ENCODE measurements at regions not wholly inside any gene's neighbourhood (a gene's known extent, or its start where the extent isn't known, plus 50 kb on each side); places are given as distances from the start of the nearest gene placed in this dataset.
"Not testable (repeated sequence)": the region's sequence is repeated elsewhere in the genome, so short reads cannot be mapped to it uniquely, and the experiment has no call there.

- no peak overlapping the region for H3K4me3 ChIP-seq (ENCODE audit: low read depth, low read length)
- no peak for DNase-seq (ENCODE audit: low read depth)
Measured at GRCh38 chr20:4449957-4450715, 201.0 kb upstream of the ADRA1D start.

- no peak overlapping the region for H3K4me3 ChIP-seq (ENCODE audit: low read depth, low read length)
- no peak for DNase-seq (ENCODE audit: low read depth)
Measured at GRCh38 chr20:4445784-4446183, 196.7 kb upstream of the ADRA1D start.

GRCh38 chr20:4445331-4445730 is 196.2 kb upstream of the ADRA1D start:
- DNase-seq (ENCODE audit: low read depth), result no peak
- no peak overlapping the region for H3K4me3 ChIP-seq (ENCODE audit: low read depth, low read length)

DNA sequence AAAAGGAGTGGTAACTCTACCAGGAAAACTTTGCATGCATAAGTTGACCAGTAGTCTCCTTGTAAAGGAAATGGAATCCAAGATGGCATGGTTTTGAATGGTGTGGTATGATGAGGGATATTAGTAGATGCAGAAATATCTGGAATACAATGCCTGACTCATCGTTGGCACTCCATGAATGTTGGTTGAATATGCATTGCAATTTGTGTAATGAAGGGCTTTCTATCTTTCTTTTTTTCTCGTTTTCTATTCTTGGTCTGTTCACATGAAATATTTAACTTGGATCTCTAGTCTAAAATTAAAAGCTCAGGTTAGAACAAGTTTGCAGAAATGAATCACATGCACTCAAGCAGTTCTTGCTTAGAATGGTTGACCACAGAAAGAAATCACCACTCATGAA is 195.3 kb upstream of the ADRA1D start:
- DNase-seq (ENCODE audit: low read depth), result no peak
- H3K4me3 ChIP-seq (ENCODE audit: low read depth, low read length), result no peak overlapping the region

- no peak for DNase-seq (ENCODE audit: low read depth)
- no peak overlapping the region for H3K4me3 ChIP-seq (ENCODE audit: low read depth, low read length)
Measured at GRCh38 chr20:4443016-4443415, 193.9 kb upstream of the ADRA1D start.

DNA sequence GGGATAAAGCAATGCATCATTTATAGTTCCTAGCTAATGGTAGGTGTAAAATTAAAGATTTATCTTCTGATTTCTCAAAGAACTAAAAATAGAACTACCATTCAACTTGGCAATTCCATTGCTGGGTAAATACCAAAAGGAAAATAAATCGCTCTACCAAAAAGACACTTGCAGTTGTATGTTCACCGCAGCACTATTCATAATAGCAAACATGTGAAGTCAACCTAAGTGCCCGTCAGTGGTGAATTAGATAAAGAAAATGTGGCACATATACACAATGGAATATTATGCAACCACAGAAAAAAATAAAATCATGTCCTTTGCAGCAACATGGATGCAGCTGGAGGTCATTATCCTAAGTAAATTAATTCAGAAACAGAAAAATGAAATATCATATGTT is 192.8 kb upstream of the ADRA1D start:
- no peak for DNase-seq (ENCODE audit: low read depth)
- no peak overlapping the region for H3K4me3 ChIP-seq (ENCODE audit: low read depth, low read length)

DNA sequence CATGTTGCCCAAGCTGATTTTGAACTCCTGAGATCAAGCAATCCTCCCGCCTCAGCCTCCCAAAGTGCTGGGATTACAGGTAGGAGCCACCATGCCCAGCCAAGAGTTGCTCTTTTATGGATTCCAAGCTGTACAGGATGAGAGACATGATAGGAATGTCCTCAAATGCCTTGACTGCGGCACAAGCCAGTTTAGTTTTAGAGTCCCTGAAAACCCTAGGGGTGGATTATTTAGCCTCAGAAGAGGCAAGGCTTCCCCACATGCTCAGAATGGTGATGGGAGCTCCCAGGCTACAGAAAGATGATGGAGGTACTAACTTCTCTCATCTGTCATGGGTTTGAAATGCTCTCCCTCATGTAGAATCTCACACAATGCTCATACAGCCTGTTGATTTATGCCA is 192.1 kb upstream of the ADRA1D start:
- no peak overlapping the region for H3K4me3 ChIP-seq (ENCODE audit: low read depth, low read length)
- DNase-seq (ENCODE audit: low read depth), result no peak

- DNase-seq (ENCODE audit: low read depth), result no peak
Measured at GRCh38 chr20:4439461-4439860, 190.4 kb upstream of the ADRA1D start.

GRCh38 chr20:4437131-4437530 is 188.0 kb upstream of the ADRA1D start:
- no peak for DNase-seq (ENCODE audit: low read depth)
- H3K4me3 ChIP-seq (ENCODE audit: low read depth, low read length), result no peak overlapping the region

More at GRCh38 chr20:4439461-4439860, 190.4 kb upstream of the ADRA1D start:
- no peak overlapping the region for H3K4me3 ChIP-seq (ENCODE audit: low read depth, low read length)

DNA sequence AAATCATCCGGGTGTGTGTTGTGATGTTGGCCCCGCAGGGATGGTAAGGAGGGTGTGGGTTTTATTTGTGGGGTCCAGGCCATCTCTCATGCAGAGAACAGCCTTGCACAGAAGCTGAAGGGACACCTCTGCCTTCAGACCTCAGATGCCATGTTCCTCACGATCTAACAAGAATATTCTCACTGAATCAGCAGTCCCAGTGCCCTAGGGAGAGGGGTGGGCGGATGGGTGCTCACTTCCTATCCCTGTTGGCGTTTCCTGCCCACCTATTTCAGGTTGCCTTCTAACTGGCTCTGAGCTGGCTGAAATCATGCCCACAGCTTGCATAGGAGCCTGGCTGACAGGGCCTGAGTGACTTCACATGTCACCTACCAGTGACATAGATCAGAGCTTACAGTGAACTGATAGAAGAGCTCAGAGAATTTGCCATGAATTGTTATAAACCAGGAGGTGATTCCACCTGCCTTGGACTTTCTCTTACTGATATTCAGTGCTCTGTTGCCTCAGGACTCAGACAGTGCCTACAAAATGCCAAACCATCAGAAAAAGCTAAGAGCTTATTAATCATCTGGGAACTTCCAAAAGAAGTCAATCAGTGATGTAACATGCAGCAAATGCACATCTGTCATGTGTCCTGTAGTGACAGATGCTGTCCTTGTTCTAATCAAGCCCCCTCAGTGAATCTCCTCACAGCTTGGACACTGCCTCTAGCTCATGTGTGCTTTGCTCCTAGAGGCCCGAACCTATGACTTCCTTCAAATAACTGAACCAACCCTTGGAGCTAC is 186.8 kb upstream of the ADRA1D start:
- no peak overlapping the region for H3K4me3 ChIP-seq (ENCODE audit: low read depth, low read length)
- DNase-seq (ENCODE audit: low read depth), result no peak

GRCh38 chr20:4435225-4435624 is 186.1 kb upstream of the ADRA1D start:
- no peak overlapping the region for H3K4me3 ChIP-seq (ENCODE audit: low read depth, low read length)
- DNase-seq (ENCODE audit: low read depth), result no peak

DNA sequence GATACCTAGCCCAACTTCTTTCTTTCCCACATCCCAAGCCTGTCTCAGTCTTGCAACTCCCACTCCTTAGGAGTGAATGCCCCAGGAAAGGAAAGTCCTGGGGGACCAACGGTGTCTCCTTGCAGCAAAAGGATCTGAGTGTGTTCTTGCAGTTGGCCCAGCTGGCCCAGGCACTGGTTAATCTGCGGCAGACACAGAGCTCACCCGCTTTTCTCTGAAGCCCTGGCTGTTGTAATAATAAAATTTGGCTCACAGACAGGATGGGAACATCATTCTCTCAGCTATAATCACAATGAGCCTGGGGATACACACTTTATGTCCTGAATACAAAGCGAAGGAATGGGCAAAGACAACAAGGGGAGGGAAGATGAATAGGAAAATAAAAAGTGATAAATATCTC is 185.6 kb upstream of the ADRA1D start:
- H3K4me3 ChIP-seq (ENCODE audit: low read depth, low read length), result no peak overlapping the region
- no peak for DNase-seq (ENCODE audit: low read depth)

DNA sequence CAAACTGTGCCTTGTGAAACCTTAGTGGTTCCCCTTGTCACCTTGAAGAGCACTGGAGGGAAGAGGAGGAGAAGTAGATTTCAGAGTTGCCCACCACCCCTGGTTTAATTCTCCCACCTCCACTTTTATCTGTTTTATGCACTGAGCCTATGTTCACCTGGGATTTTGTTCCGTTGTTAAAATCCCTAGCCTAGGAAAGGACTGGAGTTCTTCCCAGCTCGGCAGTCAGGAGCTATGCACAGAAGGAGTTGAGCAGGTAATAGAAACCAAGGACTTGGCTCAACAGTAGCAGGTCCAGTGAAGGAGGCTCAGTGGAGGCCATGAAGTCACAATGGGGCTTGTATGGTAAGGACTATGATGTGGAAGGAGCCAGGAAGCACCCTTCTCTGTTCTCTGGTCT is 182.4 kb upstream of the ADRA1D start:
- DNase-seq (ENCODE audit: low read depth), result no peak
- no peak overlapping the region for H3K4me3 ChIP-seq (ENCODE audit: low read depth, low read length)

- DNase-seq (ENCODE audit: low read depth); H3K4me3 ChIP-seq (ENCODE audit: low read depth, low read length): not testable (repeated sequence)
Measured at GRCh38 chr20:4430826-4431225, 181.7 kb upstream of the ADRA1D start.

DNA sequence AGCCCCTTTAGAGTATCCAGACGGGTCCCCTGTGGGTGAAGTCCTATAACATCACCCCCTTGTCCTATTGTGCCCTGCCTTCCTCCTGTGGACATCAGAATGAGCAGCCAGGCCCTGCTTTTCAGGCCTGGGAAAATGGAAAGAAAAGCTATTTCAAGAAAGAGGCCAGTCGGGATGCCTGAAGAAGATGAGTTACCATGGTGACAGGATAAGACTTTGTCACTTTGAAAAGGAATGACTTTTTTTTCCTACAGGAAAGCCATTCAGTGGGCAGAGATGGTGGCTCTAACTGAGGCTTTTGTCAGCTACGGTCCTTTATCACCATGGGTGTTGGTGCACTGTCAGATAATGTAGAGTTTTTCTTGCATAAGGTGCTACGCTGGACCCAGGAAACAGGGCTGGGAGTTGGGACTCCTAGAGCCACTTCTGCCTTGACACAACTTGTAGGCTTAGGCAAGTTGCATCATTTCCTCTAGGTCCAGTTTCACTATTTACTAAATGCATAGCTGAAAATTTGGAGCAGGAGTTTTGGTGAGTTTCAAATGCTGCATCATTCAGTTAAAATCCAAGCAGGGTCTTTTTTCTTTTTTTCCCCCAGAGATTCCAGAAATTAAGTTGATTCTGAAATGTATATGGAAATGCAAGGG is 179.0 kb upstream of the ADRA1D start:
- DNase-seq (ENCODE audit: low read depth), result no peak
- no peak overlapping the region for H3K4me3 ChIP-seq (ENCODE audit: low read depth, low read length)

DNA sequence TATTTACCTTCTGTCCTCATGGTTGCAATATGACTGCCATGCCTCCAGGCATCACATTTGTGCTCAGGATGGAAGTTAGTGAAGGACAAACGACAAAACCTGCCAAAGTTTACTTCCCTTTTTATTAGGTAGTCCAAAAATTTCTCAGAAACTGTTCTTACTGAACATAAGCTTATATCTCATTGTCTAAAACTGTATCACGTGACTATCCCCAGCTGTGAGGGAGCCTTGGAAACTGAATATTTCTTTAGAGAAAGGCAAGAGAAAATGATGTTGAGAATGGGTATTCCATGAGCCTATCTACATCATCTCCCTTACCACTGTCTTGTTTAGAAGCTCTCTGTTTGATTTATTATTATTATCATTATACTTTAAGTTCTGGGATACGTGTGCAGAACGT is 169.1 kb upstream of the ADRA1D start:
- no peak overlapping the region for H3K4me3 ChIP-seq (ENCODE audit: low read depth, low read length)
- no peak for DNase-seq (ENCODE audit: low read depth)

GRCh38 chr20:4415281-4415680 is 166.2 kb upstream of the ADRA1D start:
- no peak overlapping the region for H3K4me3 ChIP-seq (ENCODE audit: low read depth, low read length)
- DNase-seq (ENCODE audit: low read depth), result no peak

GRCh38 chr20:4413314-4414049 is 164.4 kb upstream of the ADRA1D start:
- DNase-seq (ENCODE audit: low read depth), result no peak
- no peak overlapping the region for H3K4me3 ChIP-seq (ENCODE audit: low read depth, low read length)

DNA sequence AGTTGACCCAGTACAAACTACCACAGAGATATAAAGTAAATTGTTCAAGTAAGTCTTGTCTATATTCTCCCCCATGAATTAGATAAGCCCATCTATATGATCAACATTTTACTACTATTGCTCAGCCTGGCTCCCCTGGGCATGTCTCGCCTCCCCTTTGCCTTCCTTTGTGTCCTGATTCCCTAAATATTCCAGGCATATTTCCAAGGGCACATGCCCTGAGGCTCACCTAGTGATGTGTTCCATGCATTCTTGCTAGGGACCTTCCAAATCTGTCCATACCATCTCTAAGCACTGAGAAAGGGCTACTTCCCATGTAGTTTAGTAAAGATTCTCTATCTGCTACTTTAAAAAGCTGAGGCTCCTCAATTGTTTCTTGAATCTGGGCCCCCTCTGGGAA is 163.1 kb upstream of the ADRA1D start:
- no peak overlapping the region for H3K4me3 ChIP-seq (ENCODE audit: low read depth, low read length)
- DNase-seq (ENCODE audit: low read depth), result no peak

- no peak overlapping the region for H3K4me3 ChIP-seq (ENCODE audit: low read depth, low read length)
- DNase-seq (ENCODE audit: low read depth), result no peak
Measured at GRCh38 chr20:4411744-4412143, 162.7 kb upstream of the ADRA1D start.
